ENCODE measurements at regions not wholly inside any gene's neighbourhood (a gene's known extent, or its start where the extent isn't known, plus 50 kb on each side); places are given as distances from the start of the nearest gene placed in this dataset.

GRCh38 chr20:6421321-6422248 is 298.8 kb upstream of the FERMT1 start:
- no peak for DNase-seq (ENCODE audit: low read depth, low spot score)

GRCh38 chr20:6420336-6420735 is 297.5 kb upstream of the FERMT1 start:
- DNase-seq (ENCODE audit: low read depth, low spot score), result no peak

GRCh38 chr20:6418732-6419131 is 295.9 kb upstream of the FERMT1 start:
- DNase-seq (ENCODE audit: low read depth, low spot score), result no peak

- peak; percentile 6 for DNase-seq (ENCODE audit: low read depth, low spot score)
Measured at GRCh38 chr20:6416371-6416770, 293.5 kb upstream of the FERMT1 start.

DNA sequence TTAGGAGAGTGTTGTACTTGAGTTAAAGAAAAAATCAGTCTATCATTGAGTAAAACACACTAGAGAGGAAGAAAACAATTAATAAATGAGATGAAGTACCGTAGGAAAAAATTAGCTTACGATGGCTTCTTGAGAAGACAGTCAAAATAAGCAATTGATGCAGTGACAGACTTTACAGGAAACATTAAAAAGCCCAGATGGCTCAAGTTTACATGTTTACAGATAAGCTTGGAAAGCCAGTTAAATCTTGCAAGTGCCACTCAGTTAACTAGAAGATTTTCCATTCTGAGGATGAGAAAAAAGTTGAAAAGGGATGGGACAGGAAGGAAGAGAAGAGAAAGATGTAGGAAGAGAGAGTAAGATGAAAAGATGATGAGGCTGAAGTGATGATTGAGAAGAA is 288.8 kb upstream of the FERMT1 start:
- DNase-seq (ENCODE audit: low read depth, low spot score), result no peak

DNA sequence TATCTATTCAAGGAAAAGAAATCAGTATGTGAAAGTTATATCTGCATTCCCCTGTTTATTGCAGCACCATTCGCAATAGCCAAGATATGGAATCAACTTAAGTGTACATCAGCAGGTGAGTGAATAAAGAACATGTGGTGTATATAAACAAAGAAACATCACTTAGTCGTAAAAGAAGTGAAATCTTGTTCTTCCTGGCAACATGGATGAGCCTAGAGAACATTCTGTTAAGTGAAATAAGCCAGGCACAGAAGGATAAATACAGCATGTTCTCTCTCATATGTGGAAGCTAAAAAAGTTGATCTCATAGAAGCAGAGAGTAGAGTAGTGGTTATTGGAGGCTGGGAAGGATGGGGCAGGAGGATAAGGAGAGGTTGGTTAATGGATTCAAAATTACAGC is 287.9 kb upstream of the FERMT1 start:
- no peak for DNase-seq (ENCODE audit: low read depth, low spot score)

GRCh38 chr20:6407163-6407562 is 284.3 kb upstream of the FERMT1 start:
- DNase-seq (ENCODE audit: low read depth, low spot score), result no peak

- no peak for DNase-seq (ENCODE audit: low read depth, low spot score)
Measured at GRCh38 chr20:6401893-6402557, 279.2 kb upstream of the FERMT1 start.

DNA sequence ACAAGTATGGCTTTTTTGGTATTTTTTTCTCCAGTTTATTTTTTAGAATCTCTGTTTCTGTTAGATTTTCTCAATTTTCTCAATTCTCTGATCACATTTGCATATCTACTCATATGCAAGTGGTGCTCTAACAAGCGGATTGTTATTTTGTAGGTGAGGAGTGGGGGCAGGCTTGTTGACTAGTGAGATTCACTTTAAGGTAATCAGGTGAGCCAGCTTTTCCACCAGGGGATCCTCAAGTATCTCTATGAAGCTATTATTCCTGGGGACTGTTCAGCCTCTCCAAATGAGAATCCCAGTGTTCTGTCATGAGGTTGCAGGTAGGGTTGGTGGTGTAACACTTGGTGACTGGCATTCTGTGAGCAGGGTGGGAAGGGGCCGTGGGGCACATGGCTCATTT is 274.3 kb upstream of the FERMT1 start:
- no peak for DNase-seq (ENCODE audit: low read depth, low spot score)

GRCh38 chr20:6395695-6396094 is 272.9 kb upstream of the FERMT1 start:
- no peak for DNase-seq (ENCODE audit: low read depth, low spot score)

DNA sequence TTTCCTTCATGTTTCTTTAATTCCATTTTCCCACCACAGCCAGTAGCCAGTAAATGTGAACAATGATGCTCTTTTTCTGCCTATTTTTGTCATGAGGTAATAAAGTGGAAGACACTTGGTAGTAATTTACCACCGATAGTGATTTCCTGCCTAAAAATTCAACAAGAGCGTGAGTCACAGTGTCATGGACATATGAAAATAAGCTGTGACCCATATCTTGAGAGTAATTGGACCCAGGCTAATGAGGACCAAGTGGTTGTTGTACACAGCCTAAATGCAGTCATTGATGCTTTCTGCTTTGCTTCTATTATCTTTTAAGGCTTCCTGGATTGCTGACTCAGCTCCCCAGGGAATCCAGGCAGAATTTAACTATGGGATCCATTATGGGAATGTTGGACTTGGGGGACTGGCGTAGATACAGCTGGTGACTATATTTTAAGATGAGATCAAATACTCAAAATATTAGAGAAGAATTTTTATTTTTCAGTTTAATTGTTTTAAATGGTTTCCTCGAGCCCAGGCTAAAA is 265.9 kb upstream of the FERMT1 start:
- DNase-seq (ENCODE audit: low read depth, low spot score), result no peak

DNA sequence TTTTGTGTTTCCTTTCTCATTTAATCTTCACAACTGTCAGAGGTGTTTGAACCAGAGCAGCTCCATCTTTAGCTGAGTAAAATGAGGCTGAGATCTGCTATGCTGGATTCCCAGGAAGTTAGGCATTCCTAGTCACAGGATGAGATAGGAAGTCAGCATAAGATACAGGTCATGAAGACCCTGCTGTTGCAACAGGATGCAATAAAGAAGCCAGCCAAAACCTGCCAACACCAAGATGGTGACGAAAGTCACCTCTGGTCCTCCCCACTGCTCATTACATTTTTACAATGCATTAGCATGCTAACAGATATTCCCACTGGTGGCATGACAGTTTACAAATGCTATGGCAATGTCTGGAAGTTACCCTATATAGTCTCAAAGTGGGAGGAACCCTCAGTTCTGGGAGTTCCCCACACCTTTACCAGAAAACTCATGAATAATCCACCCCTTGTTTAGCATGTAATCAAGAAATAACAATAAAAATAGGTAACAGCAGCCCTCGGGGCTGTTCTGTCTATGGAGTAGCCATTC is 262.2 kb upstream of the FERMT1 start:
- no peak for DNase-seq (ENCODE audit: low read depth, low spot score)

DNA sequence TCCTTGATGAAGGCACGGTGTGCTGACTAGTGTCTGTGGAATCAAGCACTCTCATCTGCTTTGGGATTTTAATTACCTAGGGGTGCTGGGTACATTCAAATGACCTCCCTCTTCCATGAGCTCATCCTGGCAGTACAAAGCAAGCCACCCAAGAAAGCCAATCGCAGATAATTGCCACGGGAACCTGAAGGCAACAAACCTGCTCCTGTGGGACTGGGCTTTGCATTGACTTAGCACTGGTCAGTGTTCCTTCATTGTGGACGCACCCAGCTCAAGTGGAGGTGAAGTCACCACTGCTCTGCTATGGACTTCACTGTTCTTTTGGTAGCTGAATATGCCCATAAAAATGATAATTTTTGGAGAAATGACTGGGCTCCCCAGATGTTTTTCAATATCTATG is 261.6 kb upstream of the FERMT1 start:
- DNase-seq (ENCODE audit: low read depth, low spot score), result no peak

GRCh38 chr20:6381887-6382286 is 259.1 kb upstream of the FERMT1 start:
- peak; percentile 20 for DNase-seq (ENCODE audit: low read depth, low spot score)

DNA sequence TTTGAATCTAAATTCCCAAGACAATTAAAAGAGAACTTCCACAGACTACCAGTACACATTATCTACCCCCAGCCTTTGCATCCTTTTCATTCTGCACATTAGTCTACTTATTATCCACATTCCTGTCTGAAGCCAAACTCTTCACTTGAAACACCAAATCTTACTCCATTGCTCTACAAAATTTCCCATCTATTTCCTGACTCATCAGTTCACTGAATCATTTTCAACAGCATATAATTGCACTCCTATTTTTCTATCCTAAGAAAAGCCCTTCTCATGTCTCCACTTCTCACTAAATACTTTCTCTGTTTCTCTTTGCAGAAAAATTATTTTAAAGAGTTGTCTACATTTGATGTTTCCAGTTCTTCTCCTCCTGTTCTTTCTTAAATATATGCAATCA is 239.4 kb upstream of the FERMT1 start:
- DNase-seq (ENCODE audit: low read depth, low spot score), result no peak

DNA sequence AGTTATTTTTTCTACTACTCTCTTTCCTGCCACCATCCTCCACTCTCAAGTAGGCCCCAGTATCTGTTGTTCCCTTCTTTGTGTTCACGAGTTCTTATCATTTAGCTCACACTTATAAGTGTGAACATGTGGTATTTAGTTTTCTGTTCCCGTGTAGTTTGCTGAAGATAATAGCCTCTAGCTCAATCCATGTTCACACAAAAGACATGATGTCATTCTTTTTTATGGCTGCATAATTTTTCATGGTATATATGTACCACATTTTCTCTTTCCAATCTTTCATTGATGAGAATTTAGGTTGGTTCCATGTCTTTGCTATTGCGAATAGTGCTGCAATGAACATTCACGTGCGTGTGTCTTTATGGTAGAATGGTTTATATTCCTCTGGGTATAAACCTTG is 237.9 kb upstream of the FERMT1 start:
- DNase-seq (ENCODE audit: low read depth, low spot score), result no peak

DNA sequence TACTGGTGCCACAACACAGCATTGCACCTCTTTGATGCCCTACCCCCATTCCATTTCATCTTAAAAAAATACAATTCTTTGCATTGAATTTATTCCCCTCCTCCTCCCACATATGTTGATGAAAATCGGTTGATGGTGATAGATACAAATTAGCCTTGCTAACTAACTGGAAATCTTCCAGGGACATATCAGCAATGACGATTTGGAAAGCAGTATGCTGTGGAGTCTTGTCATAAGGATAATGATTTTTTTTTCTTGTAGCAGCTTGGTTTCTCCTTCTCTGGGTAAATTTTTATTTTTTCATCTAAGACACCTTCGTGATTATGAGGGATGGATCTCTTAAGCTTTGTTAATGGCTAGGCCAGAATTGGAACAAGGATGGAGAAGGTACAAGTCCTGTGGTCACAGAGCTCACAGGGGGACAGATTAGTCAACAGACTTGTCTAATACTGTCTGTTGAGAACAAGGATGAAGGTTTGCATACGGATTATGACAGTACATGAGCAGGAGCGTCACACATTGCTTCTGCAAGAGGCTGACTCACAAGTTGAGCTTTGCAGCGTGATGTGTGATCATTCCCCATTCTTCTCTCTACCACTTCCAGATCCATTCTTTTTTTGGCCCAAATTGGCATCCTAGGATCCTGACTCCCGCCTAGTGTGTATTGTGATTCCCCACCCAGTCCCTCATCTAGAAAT is 233.1 kb upstream of the FERMT1 start:
- DNase-seq (ENCODE audit: low read depth, low spot score), result no peak

DNA sequence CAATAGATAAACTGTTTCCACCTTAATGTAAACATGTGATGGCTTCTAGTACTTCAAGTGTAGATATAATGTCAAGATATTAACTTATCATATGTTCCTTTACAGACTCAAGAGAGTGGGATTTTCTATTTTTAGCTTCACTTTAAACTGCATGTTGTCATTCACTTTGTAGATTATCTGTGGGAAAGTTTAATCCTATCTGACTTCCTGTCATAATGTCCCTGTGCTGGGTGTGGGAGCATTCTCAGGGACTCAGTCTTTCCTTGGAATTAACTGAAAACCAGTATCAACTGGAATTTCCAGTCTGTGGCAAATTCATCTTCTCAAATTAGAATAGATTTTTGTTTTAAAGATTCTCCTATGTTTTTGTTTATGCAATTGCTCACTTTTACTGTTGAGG is 226.1 kb upstream of the FERMT1 start:
- DNase-seq (ENCODE audit: low read depth, low spot score), result no peak

DNA sequence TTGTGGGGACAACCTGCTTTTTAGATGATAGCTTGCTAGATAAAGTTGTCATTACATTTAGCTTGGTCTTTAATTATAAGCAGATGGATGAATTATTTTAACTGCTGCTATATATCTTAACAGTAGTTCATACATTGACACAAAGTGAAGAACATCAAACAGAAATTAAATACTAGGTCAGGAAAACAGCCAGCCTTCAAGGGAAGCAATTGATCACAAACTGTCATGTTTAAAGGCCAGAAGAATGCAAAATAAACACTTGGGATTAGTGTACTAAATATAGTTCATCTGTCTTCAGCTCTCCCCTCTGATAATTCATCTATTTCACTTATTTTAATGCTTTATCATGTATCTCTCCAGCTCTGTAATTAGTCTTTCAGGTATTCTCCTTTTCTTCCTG is 225.1 kb upstream of the FERMT1 start:
- no peak for DNase-seq (ENCODE audit: low read depth, low spot score)

DNA sequence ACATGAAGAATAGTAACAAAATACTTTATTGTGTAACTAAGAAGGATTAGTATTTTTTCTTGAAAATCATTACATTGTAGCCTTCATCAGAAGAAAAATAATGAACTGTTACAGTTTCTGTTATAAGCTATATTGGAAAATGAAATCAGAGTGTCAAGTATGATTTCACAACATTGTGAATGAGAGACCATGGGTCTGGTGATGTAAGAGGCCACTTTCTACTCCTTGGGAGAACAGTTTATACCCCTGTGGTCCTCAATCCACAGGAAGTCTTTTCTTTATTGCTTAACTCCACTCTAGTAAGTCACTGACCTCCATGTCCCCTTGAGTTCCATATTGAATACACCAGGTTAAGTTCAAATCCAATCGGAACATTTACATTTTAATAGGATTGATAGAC is 218.7 kb upstream of the FERMT1 start:
- no peak for DNase-seq (ENCODE audit: low read depth, low spot score)

- no peak for DNase-seq (ENCODE audit: low read depth, low spot score)
Measured at GRCh38 chr20:6339176-6339575, 216.3 kb upstream of the FERMT1 start.

GRCh38 chr20:6333110-6333509 is 210.3 kb upstream of the FERMT1 start:
- peak; percentile 44 for DNase-seq (ENCODE audit: low read depth, low spot score)

Measured in ELF-1 (cell line).